Anterior cingulate cortex (tissue), 58 donors: ENCODE measurements at regions not wholly inside any gene's neighbourhood (a gene's known extent, or its start where the extent isn't known, plus 50 kb on each side); places are given as distances from the start of the nearest gene placed in this dataset.
A peak's percentile ranks its signal among the peaks of the same experiment; 100 is the strongest.

ENCODE experiments used
- DNase-seq, 58 donors: peaks; one replicate each; lab custom pipeline; 2025; lab: John Stamatoyannopoulos, UW

DNA sequence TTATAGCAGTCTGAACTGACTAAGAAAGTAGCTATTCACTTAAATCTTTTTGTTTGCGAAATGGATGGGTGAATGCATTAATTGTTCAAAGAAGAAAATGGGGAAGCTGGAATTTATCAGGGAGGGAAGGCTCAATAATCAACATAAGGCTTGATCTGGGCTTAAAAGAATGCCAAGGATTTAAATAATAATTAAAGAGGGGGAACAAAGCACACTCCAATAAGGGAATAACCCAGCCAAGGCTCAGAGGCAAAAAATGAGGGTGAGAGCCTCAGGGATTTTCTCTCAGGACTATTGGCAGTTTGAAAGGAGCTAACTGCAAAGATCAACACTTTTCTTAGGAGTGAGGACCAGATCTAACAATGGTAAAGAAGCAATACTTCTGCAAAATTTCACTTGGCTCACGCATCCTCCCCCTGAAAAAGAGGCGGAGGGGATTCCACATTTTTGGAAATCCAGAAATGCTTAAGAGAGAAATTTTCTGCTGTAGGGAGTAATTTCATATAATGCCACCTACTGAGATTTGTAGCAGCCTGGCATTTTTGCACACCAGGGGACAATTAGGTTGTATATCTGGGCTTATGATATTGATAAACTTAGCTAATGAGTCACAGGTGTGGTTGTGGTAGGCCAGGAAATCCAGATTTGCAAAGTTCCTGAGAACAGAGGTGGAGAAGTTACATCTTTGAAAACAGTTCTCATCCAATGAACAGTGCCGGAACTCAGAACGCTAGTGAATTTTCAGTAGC lies 405.1 kb downstream of the TUSC7 start:
- no peak for DNase-seq

DNA sequence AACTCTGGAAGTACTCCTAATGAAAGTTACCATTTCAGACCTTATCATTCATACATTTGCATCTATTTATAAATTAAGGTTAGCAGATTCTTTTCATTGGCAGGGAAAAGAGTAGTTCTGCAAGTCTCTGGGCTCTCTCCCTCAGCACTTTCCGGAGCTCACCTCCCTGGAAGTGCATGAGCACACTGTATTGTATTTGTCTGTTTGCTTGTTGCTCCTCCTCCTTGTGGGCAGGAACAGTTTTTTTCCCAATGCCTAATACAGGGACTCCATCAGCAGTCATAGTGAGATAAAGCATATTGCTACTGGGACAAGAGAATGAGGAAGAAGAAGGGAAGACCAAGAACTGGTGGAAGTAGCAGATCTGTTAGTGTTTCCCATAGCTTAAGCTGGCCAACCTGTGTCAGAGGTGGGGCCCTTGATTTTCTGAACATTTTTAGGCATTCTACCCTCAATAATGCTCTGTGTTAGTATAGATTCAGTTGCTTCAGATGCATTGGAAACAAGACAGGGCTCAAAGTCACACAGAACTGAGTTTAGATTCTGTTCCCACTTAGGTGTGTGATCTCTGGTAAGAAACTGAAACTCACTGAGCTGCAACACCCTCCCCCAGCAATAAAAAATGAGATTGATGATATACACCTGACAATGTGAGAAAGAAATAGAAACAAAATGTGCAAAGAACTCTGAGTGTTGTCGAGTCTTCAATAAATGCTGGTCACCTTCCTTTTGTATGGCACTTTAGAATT lies 407.8 kb downstream of the TUSC7 start:
- no peak for DNase-seq

DNA sequence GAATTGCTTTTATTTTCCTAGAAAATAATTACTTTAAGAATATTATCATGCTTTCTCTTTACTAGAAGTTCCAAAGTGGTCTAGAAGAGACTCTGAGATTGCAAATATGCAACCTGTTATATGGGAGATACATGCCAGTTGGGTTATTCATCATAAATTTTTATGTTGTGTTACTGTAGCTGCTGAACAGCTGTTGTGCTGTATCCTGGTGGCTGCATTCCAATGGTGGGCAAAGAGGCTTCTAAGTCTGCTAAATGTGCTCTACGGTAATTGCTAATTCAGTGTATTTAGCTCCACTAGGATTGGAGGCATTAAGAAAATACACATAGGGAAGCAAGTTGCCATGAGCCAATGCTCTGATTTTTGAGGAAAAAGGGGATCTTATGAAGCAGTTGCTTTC lies 409.0 kb downstream of the TUSC7 start:
- peak in 1 of 58 donors; percentile 2 for DNase-seq

DNA sequence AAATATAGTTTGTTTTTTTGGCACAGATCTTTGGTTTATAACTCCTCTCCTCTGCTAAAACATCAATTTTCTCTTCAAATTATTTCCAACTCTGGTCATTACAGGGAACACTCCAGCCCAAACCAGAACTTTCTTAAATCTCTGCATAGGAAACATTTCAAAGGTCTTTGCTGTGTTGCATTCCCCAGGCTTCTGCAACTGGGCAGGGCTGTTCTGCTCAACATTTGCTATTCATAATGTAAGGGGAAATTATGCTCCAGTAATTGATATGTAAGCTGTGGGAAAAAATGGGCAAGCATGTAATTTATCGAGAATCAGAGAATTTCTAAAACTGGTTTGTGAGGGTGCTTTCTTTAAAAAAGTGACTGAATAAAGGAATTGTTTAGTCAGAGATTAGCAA lies 410.4 kb downstream of the TUSC7 start:
- DNase-seq, result no peak

DNA sequence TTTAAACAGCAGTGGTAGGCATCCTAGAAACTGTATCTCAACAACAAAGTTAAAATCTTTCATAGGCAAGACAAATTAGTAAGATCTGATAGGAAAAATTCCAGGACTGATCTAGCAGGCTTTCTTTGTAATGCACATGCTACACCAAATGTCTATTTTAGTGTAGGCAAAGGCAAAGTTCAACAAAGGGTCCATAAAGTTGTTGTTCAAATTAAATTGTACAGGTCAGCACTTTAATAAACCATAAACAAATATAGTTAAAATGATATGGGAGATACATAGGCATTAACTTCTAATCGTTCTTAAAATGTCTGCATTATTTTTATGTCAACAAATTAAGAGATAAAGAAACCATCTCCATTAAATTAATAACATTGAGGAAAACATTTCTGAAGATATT lies 413.0 kb downstream of the TUSC7 start:
- no peak for DNase-seq

DNA sequence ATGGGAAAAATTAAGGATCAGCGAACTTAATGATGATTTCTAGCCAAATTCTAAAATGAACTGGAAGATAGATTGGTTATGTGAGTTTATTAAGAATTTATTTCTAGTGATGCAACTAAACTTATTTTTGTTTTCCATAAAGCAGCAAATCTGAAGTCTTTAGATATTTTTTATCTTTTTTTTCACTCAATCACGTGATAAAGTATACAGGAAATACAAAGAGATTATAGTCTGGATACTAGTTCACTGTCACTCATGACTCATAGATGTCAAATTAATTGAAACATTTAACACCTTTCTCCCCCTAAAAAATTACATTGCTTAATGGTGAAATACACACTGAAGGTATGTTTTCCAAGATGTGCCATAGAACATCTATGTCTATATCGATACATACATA lies 416.9 kb downstream of the TUSC7 start:
- no peak for DNase-seq

DNA sequence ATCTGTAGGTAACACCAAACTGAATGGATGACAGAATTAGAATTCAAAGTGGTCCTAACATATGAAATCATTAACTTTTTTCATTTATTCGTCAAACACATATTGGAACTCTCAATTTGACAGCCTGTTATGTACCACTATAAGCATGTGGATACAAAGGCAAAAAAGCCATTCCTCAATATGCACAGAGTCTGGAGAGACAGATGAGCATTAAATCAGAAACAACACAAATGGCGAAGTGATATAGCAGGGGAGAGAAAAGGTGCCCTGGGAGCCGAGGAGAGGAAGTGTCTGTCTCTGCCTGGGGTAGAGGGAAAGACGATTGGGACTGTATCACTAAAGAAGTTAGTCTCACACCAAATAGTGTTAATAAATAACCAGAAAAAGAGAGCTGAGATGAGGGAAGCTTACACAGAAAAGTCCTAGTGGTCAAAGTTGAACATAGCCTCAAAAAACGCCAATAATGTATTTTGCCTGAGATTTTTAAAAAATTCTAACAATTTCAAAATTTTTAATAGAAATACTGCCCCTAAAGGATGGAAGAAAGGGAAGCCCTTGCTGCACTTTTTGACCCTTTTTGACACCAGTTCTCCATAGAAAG lies 417.5 kb downstream of the TUSC7 start:
- DNase-seq, result no peak

DNA sequence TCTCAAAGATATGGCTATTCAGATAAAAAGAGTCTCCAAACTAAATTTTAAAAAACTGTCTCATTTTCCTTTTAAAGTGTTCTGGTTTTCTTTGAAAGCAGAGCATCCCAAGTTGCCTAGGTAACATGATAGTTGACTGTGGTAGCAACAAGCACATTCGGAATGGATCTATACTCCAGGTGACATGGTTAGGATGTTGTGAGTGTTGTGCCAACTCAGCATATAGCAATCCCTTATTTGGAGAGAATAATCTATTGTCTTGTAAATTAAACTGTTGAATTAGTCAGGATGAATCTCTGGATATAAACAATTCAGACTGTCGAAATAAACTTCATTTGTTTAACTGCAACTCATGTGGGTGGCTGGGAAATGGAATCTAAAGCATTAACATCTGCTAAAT lies 418.6 kb downstream of the TUSC7 start:
- no peak for DNase-seq

DNA sequence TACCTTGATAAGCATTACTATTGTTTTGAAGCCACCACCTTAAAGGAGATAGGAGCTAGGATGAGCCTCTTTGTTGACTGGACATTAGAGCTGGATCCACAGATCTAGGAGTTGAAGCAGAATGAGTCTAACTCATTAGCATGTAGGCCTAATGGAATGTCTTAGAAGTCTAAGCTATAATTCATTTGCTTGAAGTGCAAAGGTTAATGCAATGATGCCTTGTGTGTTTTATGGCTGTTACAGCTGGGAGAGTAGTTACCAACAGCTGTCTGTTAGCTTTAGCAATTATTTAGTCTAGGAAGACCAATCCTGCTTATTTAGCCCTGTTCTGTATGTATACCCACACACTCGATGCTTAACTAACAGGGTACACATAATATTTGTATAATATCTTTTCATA lies 419.3 kb downstream of the TUSC7 start:
- no peak for DNase-seq

DNA sequence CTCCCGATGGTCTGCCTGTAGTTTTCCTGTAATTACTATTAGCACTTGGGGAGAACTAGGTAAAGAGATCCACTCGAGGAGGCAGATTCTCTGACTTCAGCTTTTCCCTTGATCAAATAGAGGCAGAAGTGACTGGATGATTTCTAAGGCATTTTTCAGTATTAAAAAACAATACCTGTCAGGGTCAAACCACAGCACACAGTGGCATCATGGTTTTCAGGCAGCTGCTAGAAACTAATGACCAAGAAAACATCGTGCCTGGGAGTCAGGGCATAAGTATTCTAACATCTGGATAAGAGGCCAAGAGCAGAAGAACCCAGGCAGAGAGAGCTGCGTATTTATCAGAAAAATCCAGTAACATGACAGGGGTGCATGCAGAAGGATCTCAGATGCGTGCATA lies 419.9 kb downstream of the TUSC7 start:
- DNase-seq, result no peak

DNA sequence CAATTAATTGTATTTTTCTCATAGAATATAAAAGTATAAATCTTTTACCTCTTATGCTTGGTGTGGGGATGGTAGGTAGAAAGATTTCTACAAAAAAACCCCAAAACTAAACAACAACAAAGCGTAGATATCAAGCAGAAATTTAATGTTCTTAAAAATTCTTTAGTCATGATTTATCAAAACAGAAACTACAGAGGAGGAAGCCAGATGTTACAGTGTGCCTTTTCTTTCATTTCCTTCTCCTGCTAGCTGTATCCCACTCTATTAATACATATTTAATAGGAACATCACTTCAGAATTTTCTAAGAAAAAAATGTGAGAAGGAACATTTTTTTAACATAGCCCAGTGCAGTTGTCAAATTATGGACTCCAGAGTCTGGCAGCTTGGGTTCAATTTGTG lies 420.6 kb downstream of the TUSC7 start:
- DNase-seq, result no peak

DNA sequence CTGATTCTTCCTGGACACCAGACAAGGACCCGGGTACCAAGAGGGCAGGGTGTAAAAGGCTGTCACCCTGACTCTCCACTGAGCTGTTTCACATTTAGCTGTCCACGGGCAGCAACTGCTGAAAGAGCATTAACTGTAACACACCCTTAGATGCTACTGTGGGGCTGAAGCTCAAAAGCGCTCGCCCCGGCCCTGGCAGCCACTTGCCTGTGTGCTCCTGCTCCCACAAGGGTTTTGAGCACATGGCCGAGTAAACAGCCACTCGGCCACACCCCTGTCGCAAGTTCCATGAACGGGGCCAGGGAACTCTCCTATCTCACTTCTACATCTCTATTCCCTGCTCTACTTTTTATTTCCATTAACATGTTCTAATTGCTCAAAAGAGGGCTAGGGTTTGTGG lies 421.7 kb downstream of the TUSC7 start:
- peak in 2 of 58 donors; percentile 2 to 3 for DNase-seq

DNA sequence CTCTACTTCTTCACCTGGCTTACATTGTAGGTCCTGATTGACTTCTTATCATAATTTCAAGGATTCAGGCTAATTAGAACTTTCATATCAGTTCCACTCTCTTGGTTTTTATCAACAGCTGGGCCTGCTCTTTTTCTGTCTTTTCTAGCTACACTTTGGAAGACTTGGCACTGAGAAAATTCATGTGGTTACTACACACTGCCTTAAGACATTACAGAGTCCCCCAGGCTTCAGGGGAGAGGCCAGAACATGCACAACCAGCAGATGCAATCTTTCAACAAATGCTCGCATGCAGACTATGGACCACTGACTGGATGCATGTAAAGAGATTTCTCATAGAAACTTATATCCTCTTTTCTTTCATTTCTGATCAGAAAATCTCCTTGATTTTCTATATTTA lies 423.5 kb downstream of the TUSC7 start:
- DNase-seq, result no peak

DNA sequence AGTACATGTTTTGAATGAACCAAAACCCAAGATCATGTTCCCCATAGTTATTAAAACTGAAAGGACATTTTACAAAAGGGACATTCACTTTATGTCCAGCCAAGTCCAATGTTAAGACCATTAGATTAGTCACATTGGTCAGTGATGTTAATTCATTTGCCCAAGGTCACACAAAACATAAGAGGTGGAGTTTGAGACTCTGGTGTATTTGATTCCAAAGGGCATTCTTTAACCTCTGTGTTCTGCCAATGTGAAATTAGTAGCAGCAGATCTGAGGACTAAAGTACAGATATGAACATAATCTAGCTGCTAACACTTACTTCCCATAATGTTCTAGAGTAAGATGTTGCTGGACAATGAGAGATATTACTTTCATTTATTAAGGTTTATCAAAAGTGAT lies 425.6 kb downstream of the TUSC7 start:
- DNase-seq, result no peak

DNA sequence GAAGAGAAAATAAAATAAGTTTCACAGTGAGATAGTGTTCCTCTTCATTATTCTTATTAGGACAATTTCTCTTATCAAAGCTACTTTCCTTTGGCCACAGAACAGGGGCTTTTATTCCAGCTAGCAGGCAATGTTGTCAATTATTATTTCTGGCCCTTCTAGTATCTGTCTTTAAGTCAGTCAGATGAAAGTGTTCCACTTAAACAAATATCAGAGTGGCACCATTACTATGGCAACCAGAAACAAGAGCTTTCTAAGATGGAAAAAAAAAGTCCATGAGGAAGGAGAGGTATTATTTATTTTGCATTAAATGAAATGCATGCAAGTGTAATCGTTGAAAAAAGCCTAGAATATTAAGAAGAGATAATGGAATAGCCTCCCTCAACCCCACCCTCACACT lies 426.4 kb downstream of the TUSC7 start:
- DNase-seq, result no peak

DNA sequence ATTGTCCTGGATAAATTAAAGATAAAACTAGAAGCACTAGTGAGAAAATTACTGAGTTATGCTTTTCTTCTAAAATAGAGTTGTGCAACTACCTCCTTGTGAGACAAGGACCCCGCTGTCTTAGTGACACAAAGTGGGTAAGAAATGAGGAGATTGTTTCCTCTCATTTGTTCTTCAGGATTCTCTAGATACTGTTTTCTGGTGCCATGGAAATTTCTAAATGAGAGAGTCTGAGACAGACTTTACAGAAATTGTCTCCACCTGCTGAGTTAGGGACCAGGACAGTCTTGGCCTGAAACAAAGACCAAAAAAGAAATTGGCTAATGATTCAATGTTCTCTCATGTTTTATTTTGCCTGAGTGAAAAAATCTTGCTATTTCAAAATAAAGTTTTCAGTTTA lies 427.5 kb downstream of the TUSC7 start:
- DNase-seq, result peak in 2 of 58 donors; percentile 15 to 23

DNA sequence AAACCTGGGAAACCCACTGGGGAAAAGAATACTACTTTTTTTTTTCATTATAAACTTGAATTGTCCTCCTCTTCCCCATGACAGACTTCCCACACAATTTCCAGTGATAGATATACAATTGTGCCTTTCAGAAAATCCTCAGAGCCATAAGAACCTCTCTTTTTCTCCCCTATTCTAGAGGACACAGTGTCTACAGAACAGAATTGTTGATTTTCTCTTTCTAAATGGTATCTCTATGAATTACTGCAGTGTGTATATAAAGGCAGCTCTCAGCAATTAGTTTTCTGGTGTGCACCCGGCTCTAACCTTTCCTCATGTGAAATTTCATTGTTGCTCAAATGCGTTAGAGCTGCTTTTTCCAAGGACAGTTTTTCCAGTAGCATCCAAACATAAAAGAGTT lies 430.1 kb downstream of the TUSC7 start:
- no peak for DNase-seq

DNA sequence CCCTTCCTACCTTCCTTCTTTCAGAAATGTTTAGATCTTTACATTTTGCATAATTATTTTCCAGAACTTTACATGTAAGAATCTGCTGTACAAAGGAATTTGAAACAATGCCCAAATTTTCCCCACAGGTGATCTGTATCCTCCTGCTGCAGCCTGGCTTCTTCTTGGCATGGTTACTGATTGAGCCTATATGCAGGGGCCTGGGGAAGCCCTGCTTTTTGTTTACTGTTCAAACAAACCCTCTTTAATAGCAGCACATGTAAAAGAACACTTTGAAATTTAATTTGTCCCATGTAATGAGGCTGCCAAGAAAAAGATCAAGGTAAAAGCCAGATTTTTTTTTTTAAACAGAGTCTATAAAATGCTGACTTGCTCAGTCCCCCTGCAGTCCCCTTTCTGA lies 432.2 kb downstream of the TUSC7 start:
- DNase-seq, result no peak

DNA sequence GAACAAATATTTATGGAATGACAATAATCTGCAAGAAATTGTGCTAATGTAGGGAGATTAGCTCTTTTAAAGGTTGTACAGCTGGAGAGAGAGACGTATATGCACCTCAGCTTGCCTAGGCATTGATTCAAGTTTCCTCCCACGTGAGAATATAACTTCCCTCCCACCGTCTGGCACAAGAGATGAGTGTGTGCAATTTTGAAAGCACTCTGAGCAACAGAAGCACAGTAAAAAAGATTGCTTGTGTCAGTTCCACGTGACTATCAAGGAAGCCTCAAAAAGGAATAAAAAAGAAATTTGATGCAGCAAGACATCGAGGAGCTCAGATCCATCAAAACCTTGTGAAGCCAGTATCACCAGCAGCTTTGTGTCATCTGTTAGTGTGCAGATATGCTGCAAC lies 435.3 kb downstream of the TUSC7 start:
- DNase-seq, result peak in 15 of 58 donors; percentile 2 to 61 (median 18)

DNA sequence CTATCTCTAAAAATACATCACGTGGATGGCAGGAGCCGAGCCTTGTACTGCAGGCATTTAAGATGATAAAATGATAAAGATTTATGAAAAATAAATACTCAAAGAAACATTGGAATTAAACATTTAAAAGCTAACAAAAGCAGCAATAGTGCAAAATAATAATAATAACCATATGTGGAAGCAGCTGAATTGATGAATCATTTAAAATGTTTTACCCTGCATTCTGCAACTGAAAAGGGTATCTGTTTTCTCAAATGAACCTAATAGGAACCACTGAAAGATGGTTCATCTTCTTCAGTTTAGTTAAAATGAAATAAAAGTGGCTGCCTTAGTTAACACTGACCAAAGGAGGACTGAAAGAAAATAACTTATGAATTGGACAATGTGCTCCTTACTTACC lies 436.1 kb downstream of the TUSC7 start:
- no peak for DNase-seq

DNA sequence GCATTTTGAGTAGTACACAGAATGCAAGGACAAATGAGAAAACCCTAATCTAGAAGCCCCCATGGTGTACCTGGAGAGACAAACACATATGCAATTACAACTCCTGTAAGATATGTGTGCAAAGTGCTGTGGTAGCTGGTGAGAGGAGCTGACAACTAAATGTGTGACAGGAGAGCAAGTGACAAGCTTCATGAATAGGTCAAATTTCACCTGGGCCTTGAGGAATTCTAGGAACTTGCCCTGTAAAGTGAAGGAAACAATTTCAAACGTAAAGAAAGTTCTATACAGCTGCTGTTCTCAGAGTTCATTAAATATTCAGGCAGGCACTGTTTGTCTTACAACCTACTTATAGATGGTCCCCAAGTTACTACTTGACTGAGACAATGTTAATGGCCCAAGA lies 437.0 kb downstream of the TUSC7 start:
- DNase-seq, result no peak

DNA sequence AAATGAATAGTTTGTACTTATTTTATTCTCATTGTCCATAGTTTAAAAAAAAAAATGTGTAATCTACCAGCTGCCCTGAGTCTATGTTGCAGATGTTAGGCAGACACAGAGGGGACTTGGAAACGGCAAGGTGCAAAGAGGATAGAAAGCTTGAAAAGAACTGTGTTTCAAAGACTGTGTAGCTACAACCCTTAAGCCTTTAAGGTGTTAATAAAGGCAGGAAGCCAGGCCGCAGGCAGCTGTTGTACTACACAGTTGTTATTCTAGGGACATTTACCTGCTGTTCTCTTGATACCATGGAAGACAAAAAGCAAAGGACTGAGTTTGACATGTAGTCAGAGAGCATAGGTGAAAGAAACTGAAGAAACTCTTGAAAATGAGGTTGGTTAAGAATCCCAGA lies 440.0 kb downstream of the TUSC7 start:
- DNase-seq, result no peak
